ENCODE measurements at regions not wholly inside any gene's neighbourhood (a gene's known extent, or its start where the extent isn't known, plus 50 kb on each side); places are given as distances from the start of the nearest gene placed in this dataset.

GRCh38 chr3:25143356-25144025, 284.6 kb upstream of the RARB start:
- no peak for DNase-seq (ENCODE audit: low read depth)
- no peak for TF ChIP-seq CTCF (conservative IDR thresholded peaks at IDR 0.05; ENCODE audit: low read depth, low read length)
- no peak overlapping the region for H3K4me3 ChIP-seq (ENCODE audit: low read depth, low read length)

- no peak for DNase-seq (ENCODE audit: low read depth)
- H3K4me3 ChIP-seq (ENCODE audit: low read depth, low read length) = no peak overlapping the region
- no peak for TF ChIP-seq CTCF (conservative IDR thresholded peaks at IDR 0.05; ENCODE audit: low read depth, low read length)
Observed at GRCh38 chr3:25144430-25144829, 283.6 kb upstream of the RARB start.

GRCh38 chr3:25145176-25145575, 282.9 kb upstream of the RARB start:
- TF ChIP-seq CTCF (conservative IDR thresholded peaks at IDR 0.05; ENCODE audit: low read depth, low read length) = no peak
- no peak overlapping the region for H3K4me3 ChIP-seq (ENCODE audit: low read depth, low read length)
- no peak for DNase-seq (ENCODE audit: low read depth)

DNA sequence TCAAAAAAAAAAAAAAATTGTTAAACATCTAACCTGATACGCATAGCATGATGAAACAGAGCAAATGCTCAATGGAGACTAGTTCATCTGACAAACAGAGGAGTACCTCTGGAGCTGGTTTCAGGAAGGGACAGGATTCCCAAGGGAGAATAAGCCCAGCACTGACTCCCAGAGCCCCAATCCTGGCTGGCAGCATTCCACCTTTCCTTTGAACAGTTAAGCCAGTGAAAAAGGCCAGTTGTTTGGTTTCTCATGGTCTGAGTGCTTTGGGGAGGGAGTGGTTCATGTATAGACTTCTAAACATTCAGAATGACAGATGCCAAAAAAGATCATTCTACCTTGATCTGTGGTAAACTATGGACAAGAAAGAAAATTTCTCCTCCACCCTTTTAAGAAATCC, 277.9 kb upstream of the RARB start:
- no peak for TF ChIP-seq CTCF (conservative IDR thresholded peaks at IDR 0.05; ENCODE audit: low read depth, low read length)
- no peak overlapping the region for H3K4me3 ChIP-seq (ENCODE audit: low read depth, low read length)
- no peak for DNase-seq (ENCODE audit: low read depth)

DNA sequence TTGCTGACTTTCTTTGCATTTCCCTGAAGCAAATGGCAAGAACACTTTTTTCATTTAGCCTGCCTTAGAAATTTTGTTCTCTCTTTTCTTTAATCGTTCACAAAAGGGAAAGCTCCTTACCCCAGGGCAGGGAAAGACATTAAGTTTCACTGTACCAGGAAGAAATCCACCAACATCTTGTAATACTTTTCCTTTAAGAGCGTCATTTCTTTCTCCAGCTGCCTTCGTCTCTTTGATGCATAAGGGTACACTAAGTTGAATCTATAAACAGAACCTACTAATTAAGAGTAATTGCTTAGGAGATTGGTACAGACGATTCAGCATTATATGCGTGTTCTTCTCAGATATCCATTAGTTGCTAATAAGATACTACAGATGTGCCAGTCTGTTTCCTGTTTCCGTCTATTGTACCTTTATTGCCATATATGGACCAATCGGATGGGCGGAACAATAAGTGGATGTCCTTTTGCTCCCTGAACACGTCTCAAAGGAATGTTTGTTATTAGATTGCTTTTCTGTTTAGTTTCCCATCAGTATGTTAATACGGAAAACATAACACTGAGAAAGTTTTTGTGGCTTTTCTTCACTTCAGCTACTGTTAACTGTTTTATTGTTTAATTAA, 276.7 kb upstream of the RARB start:
- DNase-seq (ENCODE audit: low read depth) = no peak
- TF ChIP-seq CTCF (conservative IDR thresholded peaks at IDR 0.05; ENCODE audit: low read depth, low read length) = no peak
- no peak overlapping the region for H3K4me3 ChIP-seq (ENCODE audit: low read depth, low read length)

DNA sequence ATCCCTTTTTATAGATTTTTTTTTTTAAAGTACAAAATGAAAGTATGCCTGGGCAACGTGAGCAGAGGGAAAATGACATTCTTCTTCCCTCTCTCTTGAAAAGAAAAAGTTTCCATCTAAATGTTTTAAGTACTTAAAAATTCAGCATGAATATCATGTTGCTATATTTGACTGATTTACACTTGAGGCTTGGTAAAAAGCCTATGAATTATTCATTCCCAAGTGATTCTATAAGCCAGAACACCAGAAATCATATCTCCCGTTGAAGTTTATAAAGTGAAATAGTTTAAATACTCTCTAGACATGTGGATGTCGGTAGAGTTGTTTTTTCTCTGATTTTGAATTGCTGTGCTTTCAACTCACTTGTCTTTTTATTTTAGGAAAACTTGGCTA, 276.2 kb upstream of the RARB start:
- DNase-seq (ENCODE audit: low read depth) = no peak
- TF ChIP-seq CTCF (conservative IDR thresholded peaks at IDR 0.05; ENCODE audit: low read depth, low read length) = no peak
- no peak overlapping the region for H3K4me3 ChIP-seq (ENCODE audit: low read depth, low read length)

GRCh38 chr3:25153136-25153535, 274.9 kb upstream of the RARB start:
- H3K4me3 ChIP-seq (ENCODE audit: low read depth, low read length) = no peak overlapping the region
- DNase-seq (ENCODE audit: low read depth) = no peak
- no peak for TF ChIP-seq CTCF (conservative IDR thresholded peaks at IDR 0.05; ENCODE audit: low read depth, low read length)

Measured in epithelial cell of proximal tubule (primary cell).